Erythroblast (primary cell): ENCODE measurements at regions not wholly inside any gene's neighbourhood (a gene's known extent, or its start where the extent isn't known, plus 50 kb on each side); places are given as distances from the start of the nearest gene placed in this dataset.

ENCODE experiments used
- GATA1 ChIP-seq: IDR thresholded peaks from 2 replicates; pipeline ENCODE4 v1.6.1; 2011; ENCODE audit warnings: low read depth, mild to moderate bottlenecking, control low read depth, low read length, moderate library complexity
- POLR2A ChIP-seq: IDR thresholded peaks from 2 replicates; pipeline ENCODE4 v1.6.1; 2011; ENCODE audit warnings: mild to moderate bottlenecking, low read length

GRCh38 chr22:49303061-49303735 lies 524.5 kb downstream of the BRD1 start:
- TF ChIP-seq POLR2A = no peak
- TF ChIP-seq GATA1 = no peak
